ENCODE measurements at regions not wholly inside any gene's neighbourhood (a gene's known extent, or its start where the extent isn't known, plus 50 kb on each side); places are given as distances from the start of the nearest gene placed in this dataset.

GRCh38 chr14:26097852-26098251, 500.0 kb downstream of the NOVA1 start:
- H3K27me3 ChIP-seq (ENCODE audit: insufficient read depth, poor library complexity, severe bottlenecking): no peaks in the 10 kb centered on the region
- H3K4me3 ChIP-seq (replicated peaks; ENCODE audit: insufficient read depth, low read length): no peak overlapping the region
- no peak overlapping the region for H3K27ac ChIP-seq (replicated peaks)
- TF ChIP-seq CTCF (IDR thresholded peaks at IDR 0.05; ENCODE audit: insufficient read depth, low read length): no peak
- no peak for TF ChIP-seq GABPA (IDR thresholded peaks at IDR 0.05; ENCODE audit: low read depth)
- no peak for TF ChIP-seq SPI1 (IDR thresholded peaks at IDR 0.05; ENCODE audit: borderline replicate concordance, low read depth)
- no peak for TF ChIP-seq REST (IDR thresholded peaks at IDR 0.05; ENCODE audit: insufficient replicate concordance, low read depth)
- TF ChIP-seq POLR2AphosphoS5 (IDR thresholded peaks at IDR 0.05; ENCODE audit: low read depth): no peak
- no peak for DNase-seq (ENCODE audit: low read depth in 1 of 2, low spot score in 1 of 2)

- no peak overlapping the region for H3K4me3 ChIP-seq (replicated peaks; ENCODE audit: insufficient read depth, low read length)
- DNase-seq (ENCODE audit: low read depth in 1 of 2, low spot score in 1 of 2): no peak
- no peak overlapping the region for H3K27ac ChIP-seq (replicated peaks)
- TF ChIP-seq REST (IDR thresholded peaks at IDR 0.05; ENCODE audit: insufficient replicate concordance, low read depth): no peak
- no peak for TF ChIP-seq POLR2AphosphoS5 (IDR thresholded peaks at IDR 0.05; ENCODE audit: low read depth)
- TF ChIP-seq SPI1 (IDR thresholded peaks at IDR 0.05; ENCODE audit: borderline replicate concordance, low read depth): no peak
- no peak for TF ChIP-seq GABPA (IDR thresholded peaks at IDR 0.05; ENCODE audit: low read depth)
- TF ChIP-seq CTCF (IDR thresholded peaks at IDR 0.05; ENCODE audit: insufficient read depth, low read length): no peak
- H3K27me3 ChIP-seq (ENCODE audit: insufficient read depth, poor library complexity, severe bottlenecking): no peaks in the 10 kb centered on the region
Measured at GRCh38 chr14:26088275-26088674, 509.6 kb downstream of the NOVA1 start.

- no peak for DNase-seq (ENCODE audit: low read depth in 1 of 2, low spot score in 1 of 2)
Measured at GRCh38 chr14:26081043-26081442, 516.8 kb downstream of the NOVA1 start.

More at GRCh38 chr14:26081043-26081442, 516.8 kb downstream of the NOVA1 start:
- no peak for TF ChIP-seq GABPA (IDR thresholded peaks at IDR 0.05; ENCODE audit: low read depth)
- TF ChIP-seq POLR2AphosphoS5 (IDR thresholded peaks at IDR 0.05; ENCODE audit: low read depth): no peak
- no peak for TF ChIP-seq CTCF (IDR thresholded peaks at IDR 0.05; ENCODE audit: insufficient read depth, low read length)
- no peak for TF ChIP-seq SPI1 (IDR thresholded peaks at IDR 0.05; ENCODE audit: borderline replicate concordance, low read depth)
- no peak for TF ChIP-seq REST (IDR thresholded peaks at IDR 0.05; ENCODE audit: insufficient replicate concordance, low read depth)
- no peak overlapping the region for H3K27ac ChIP-seq (replicated peaks)
- H3K4me3 ChIP-seq (replicated peaks; ENCODE audit: insufficient read depth, low read length): no peak overlapping the region
- no peaks in the 10 kb centered on the region for H3K27me3 ChIP-seq (ENCODE audit: insufficient read depth, poor library complexity, severe bottlenecking)
